GM23338 (cell line): ENCODE measurements at regions not wholly inside any gene's neighbourhood (a gene's known extent, or its start where the extent isn't known, plus 50 kb on each side); places are given as distances from the start of the nearest gene placed in this dataset.
A peak's percentile ranks its signal among the peaks of the same experiment; 100 is the strongest.

Experiments
- ATAC-seq: fragments of 200-7000 bp; cut with Tn5 transposase; 3 replicates; pipeline ENCODE4 v1.9.1; 2020
- DNase-seq: peaks from one replicate; pipeline ENCODE4 v3.0.0-alpha.2; 2015; ENCODE audit warnings: low spot score
- H2AFZ ChIP-seq: fragments of 200-600 bp; sonication (generic); 2 replicates; pipeline ENCODE4 v1.8.0; 2016; ENCODE audit warnings: antibody characterized with exemption, mild to moderate bottlenecking, moderate library complexity
- H3F3A ChIP-seq: fragments of 200-600 bp; sonication (generic); replicated peaks from 2 replicates; pipeline ENCODE4 v1.8.0; 2017; ENCODE audit warnings: antibody characterized with exemption, mixed run types, low read depth
- H3K27ac ChIP-seq: fragments of 200-600 bp; sonication (generic); 2 replicates; pipeline ENCODE4 v1.6.1; 2016; ENCODE audit warnings: low read depth
- H3K27me3 ChIP-seq: fragments of 200-600 bp; sonication (generic); 2 replicates; pipeline ENCODE4 v1.8.0; 2016; ENCODE audit warnings: mild to moderate bottlenecking, mixed run types, moderate library complexity; ENCODE audit not compliant: insufficient read depth
- H3K36me3 ChIP-seq: fragments of 200-600 bp; sonication (generic); 2 replicates; pipeline ENCODE4 v1.8.0; 2016; ENCODE audit warnings: mild to moderate bottlenecking; ENCODE audit not compliant: insufficient read depth
- H3K4me1 ChIP-seq: fragments of 200-600 bp; sonication (generic); 2 replicates; pipeline ENCODE4 v1.8.0; 2016; ENCODE audit warnings: mild to moderate bottlenecking, moderate library complexity; ENCODE audit not compliant: insufficient read depth
- H3K4me2 ChIP-seq: fragments of 200-600 bp; sonication (generic); 2 replicates; pipeline ENCODE4 v1.7.1; 2017; ENCODE audit warnings: mixed run types
- H3K4me3 ChIP-seq: fragments of 200-600 bp; sonication (generic); 2 replicates; pipeline ENCODE4 v1.6.1; 2016; ENCODE audit warnings: mixed run types
- H3K79me2 ChIP-seq: fragments of 200-600 bp; sonication (generic); replicated peaks from 2 replicates; pipeline ENCODE4 v1.8.0; 2017; ENCODE audit warnings: mild to moderate bottlenecking; ENCODE audit not compliant: insufficient read depth
- H3K9me2 ChIP-seq: fragments of 200-600 bp; sonication (generic); 2 replicates; pipeline ENCODE4 v1.8.0; 2017; ENCODE audit not compliant: insufficient read depth
- H4K20me1 ChIP-seq: fragments of 200-600 bp; sonication (generic); replicated peaks from 2 replicates; pipeline ENCODE4 v1.8.0; 2017; ENCODE audit warnings: mild to moderate bottlenecking; ENCODE audit not compliant: insufficient read depth
- H3K27ac Mint-ChIP-seq: 2 replicates; pipeline ENCODE4 v1.8.0; 2020; ENCODE audit warnings: inconsistent platforms, mild to moderate bottlenecking, moderate library complexity, mixed read lengths
- H3K27me3 Mint-ChIP-seq: 3 replicates; pipeline ENCODE4 v1.8.0; 2022; ENCODE audit warnings: low read depth, mild to moderate bottlenecking, moderate library complexity, mixed read lengths, inconsistent platforms; ENCODE audit not compliant: insufficient read depth, poor library complexity
- H3K36me3 Mint-ChIP-seq: 3 replicates; pipeline ENCODE4 v1.8.0; 2021; ENCODE audit warnings: low read depth, mild to moderate bottlenecking, inconsistent platforms, moderate library complexity, mixed read lengths
- H3K4me1 Mint-ChIP-seq: 3 replicates; pipeline ENCODE4 v1.8.0; 2020; ENCODE audit warnings: mild to moderate bottlenecking, inconsistent platforms, mixed read lengths
- H3K4me3 Mint-ChIP-seq: 3 replicates; pipeline ENCODE4 v1.8.0; 2021; ENCODE audit warnings: moderate library complexity, mild to moderate bottlenecking, inconsistent platforms, mixed read lengths
- H3K9me3 Mint-ChIP-seq: 3 replicates; pipeline ENCODE4 v1.8.0; 2020; ENCODE audit warnings: moderate library complexity, mild to moderate bottlenecking, inconsistent platforms, mixed read lengths
- CREB1 ChIP-seq: fragments of 250-450 bp; sonication (Bioruptor Pico); IDR thresholded peaks from 2 replicates; pipeline ENCODE4 v1.5.0; 2020; ENCODE audit warnings: low read depth, mild to moderate bottlenecking, moderate library complexity
- EZH2phosphoT487 ChIP-seq: fragments of 200-600 bp; sonication (generic); IDR thresholded peaks from one replicate; pipeline ENCODE4 v1.8.1; 2018; ENCODE audit warnings: antibody characterized with exemption; ENCODE audit not compliant: unreplicated experiment
- NANOG ChIP-seq: IDR thresholded peaks from 2 replicates; pipeline ENCODE4 v1.6.1; 2016; ENCODE audit warnings: antibody characterized with exemption, borderline replicate concordance
- POLR2AphosphoS5 ChIP-seq: IDR thresholded peaks from 2 replicates; pipeline ENCODE4 v1.6.1; 2016; ENCODE audit warnings: antibody characterized with exemption, low read depth
- STAT1 ChIP-seq: IDR thresholded peaks from one replicate; pipeline ENCODE4 v1.6.1; 2016; ENCODE audit warnings: antibody characterized with exemption; ENCODE audit not compliant: unreplicated experiment
- ZNF114 ChIP-seq: fragments of 250-450 bp; sonication (Bioruptor Pico); IDR thresholded peaks from 2 replicates; pipeline ENCODE4 v1.5.0; 2020; ENCODE audit warnings: mild to moderate bottlenecking, moderate library complexity
- TF ChIP-seq, protein P1 (sequence below): IDR thresholded peaks from one replicate; pipeline ENCODE4 v1.6.1; 2018; ENCODE audit warnings: antibody characterized with exemption; ENCODE audit not compliant: unreplicated experiment
- TF ChIP-seq, protein P2 (sequence below): IDR thresholded peaks from 2 replicates; pipeline ENCODE4 v1.6.1; 2016; ENCODE audit warnings: antibody characterized with exemption
- TF ChIP-seq, protein P3 (sequence below): fragments of 250-450 bp; sonication (Bioruptor Pico); IDR thresholded peaks from 2 replicates; pipeline ENCODE4 v1.5.0; 2020; ENCODE audit warnings: mild to moderate bottlenecking, moderate library complexity

DNA sequence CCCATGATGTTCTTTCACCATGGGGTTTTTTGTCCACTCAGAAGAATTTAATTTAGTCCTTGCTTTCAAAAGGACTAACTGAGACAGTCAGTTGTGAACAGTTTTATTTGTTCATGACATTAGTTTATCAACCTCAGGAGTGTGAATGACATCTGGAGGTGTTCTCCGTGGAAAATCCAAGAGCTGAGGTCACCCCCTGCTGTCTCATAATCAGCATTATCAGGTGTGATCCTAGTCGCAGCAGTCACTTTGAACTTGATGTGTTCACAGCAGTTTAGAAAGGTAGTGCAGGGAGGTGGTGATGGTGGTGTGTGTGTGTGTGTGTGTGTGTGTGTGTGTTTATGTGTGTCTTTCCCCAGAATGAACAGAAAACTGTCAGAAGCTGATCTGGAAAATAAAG, 1760.8 kb upstream of the PCDH10 start:
- no peaks in the 10 kb centered on the region for H3K36me3 ChIP-seq
- no peak overlapping the region for H3K4me3 ChIP-seq
- Mint-ChIP-seq H3K27ac (peak overlapping the region; percentile 48; the same call in 1 of the 2 replicates), H3K4me3 (no peak overlapping the region), H3K27me3 (no peaks in the 10 kb centered on the region), H3K9me3 (peaks cover 12% of the 10 kb centered on the region; the same call in 2 of the 3 replicates), H3K4me1 (no peaks in the 10 kb centered on the region), H3K36me3 (no peaks in the 10 kb centered on the region; the same call in 2 of the 3 replicates)
- ATAC-seq: no peak
- H2AFZ ChIP-seq: no peak overlapping the region
- TF ChIP-seq STAT1 (no peak), CREB1 (CRISPR knock-in tag) (no peak), EZH2phosphoT487 (no peak), ZNF114 (CRISPR knock-in tag) (no peak)
- TF ChIP-seq, protein P1, sequence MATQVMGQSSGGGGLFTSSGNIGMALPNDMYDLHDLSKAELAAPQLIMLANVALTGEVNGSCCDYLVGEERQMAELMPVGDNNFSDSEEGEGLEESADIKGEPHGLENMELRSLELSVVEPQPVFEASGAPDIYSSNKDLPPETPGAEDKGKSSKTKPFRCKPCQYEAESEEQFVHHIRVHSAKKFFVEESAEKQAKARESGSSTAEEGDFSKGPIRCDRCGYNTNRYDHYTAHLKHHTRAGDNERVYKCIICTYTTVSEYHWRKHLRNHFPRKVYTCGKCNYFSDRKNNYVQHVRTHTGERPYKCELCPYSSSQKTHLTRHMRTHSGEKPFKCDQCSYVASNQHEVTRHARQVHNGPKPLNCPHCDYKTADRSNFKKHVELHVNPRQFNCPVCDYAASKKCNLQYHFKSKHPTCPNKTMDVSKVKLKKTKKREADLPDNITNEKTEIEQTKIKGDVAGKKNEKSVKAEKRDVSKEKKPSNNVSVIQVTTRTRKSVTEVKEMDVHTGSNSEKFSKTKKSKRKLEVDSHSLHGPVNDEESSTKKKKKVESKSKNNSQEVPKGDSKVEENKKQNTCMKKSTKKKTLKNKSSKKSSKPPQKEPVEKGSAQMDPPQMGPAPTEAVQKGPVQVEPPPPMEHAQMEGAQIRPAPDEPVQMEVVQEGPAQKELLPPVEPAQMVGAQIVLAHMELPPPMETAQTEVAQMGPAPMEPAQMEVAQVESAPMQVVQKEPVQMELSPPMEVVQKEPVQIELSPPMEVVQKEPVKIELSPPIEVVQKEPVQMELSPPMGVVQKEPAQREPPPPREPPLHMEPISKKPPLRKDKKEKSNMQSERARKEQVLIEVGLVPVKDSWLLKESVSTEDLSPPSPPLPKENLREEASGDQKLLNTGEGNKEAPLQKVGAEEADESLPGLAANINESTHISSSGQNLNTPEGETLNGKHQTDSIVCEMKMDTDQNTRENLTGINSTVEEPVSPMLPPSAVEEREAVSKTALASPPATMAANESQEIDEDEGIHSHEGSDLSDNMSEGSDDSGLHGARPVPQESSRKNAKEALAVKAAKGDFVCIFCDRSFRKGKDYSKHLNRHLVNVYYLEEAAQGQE: no peak
- TF ChIP-seq, protein P2, sequence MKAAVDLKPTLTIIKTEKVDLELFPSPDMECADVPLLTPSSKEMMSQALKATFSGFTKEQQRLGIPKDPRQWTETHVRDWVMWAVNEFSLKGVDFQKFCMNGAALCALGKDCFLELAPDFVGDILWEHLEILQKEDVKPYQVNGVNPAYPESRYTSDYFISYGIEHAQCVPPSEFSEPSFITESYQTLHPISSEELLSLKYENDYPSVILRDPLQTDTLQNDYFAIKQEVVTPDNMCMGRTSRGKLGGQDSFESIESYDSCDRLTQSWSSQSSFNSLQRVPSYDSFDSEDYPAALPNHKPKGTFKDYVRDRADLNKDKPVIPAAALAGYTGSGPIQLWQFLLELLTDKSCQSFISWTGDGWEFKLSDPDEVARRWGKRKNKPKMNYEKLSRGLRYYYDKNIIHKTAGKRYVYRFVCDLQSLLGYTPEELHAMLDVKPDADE: no peak
- H3K9me2 ChIP-seq: peaks cover 17% of the 10 kb centered on the region; the same call in 1 of the 2 replicates
- no peaks in the 10 kb centered on the region for H3F3A ChIP-seq
- H3K27me3 ChIP-seq: no peaks in the 10 kb centered on the region
- no peaks in the 10 kb centered on the region for H3K79me2 ChIP-seq
- no peak overlapping the region for H3K4me2 ChIP-seq
- no peak for DNase-seq
- H4K20me1 ChIP-seq: no peaks in the 10 kb centered on the region
- H3K4me1 ChIP-seq: no peaks in the 10 kb centered on the region
- H3K27ac ChIP-seq: no peak overlapping the region

DNA sequence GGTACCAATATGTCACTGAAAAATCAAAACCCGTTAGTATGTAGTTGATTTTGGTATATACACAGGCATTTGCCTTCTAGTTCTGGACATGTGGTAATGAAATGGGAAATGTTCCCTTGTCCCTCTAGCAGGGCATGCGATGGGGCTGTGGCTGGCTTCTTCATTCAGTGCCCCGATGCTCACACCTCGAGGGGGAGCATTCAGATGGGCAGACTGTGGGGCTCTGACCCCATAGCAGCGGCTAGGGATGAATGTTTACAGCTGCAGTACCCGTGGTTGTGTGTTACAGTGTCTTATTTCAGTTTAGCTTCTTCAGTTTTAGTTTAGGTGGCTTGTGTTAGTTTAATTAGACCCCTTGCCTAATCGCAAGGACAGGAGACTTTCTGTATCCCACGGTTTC, 1741.0 kb upstream of the PCDH10 start:
- H3K4me1 Mint-ChIP-seq: no peaks in the 10 kb centered on the region
- H3K9me3 Mint-ChIP-seq: peaks cover 13% of the 10 kb centered on the region
- H3K9me2 ChIP-seq: no peaks in the 10 kb centered on the region
- H3K27ac ChIP-seq: no peak overlapping the region
- H3K4me3 Mint-ChIP-seq: no peak overlapping the region
- H3K79me2 ChIP-seq: no peaks in the 10 kb centered on the region
- ATAC-seq: no peak
- no peaks in the 10 kb centered on the region for H3K27me3 ChIP-seq
- H3F3A ChIP-seq: no peaks in the 10 kb centered on the region
- H3K4me2 ChIP-seq: no peak overlapping the region
- no peaks in the 10 kb centered on the region for H3K4me1 ChIP-seq
- DNase-seq: no peak
- no peaks in the 10 kb centered on the region for H4K20me1 ChIP-seq
- H2AFZ ChIP-seq: no peak overlapping the region
- H3K4me3 ChIP-seq: no peak overlapping the region
- peaks cover 11% of the 10 kb centered on the region; the same call in 2 of the 3 replicates for H3K36me3 Mint-ChIP-seq
- TF ChIP-seq NANOG: no peak
- TF ChIP-seq, protein P3, sequence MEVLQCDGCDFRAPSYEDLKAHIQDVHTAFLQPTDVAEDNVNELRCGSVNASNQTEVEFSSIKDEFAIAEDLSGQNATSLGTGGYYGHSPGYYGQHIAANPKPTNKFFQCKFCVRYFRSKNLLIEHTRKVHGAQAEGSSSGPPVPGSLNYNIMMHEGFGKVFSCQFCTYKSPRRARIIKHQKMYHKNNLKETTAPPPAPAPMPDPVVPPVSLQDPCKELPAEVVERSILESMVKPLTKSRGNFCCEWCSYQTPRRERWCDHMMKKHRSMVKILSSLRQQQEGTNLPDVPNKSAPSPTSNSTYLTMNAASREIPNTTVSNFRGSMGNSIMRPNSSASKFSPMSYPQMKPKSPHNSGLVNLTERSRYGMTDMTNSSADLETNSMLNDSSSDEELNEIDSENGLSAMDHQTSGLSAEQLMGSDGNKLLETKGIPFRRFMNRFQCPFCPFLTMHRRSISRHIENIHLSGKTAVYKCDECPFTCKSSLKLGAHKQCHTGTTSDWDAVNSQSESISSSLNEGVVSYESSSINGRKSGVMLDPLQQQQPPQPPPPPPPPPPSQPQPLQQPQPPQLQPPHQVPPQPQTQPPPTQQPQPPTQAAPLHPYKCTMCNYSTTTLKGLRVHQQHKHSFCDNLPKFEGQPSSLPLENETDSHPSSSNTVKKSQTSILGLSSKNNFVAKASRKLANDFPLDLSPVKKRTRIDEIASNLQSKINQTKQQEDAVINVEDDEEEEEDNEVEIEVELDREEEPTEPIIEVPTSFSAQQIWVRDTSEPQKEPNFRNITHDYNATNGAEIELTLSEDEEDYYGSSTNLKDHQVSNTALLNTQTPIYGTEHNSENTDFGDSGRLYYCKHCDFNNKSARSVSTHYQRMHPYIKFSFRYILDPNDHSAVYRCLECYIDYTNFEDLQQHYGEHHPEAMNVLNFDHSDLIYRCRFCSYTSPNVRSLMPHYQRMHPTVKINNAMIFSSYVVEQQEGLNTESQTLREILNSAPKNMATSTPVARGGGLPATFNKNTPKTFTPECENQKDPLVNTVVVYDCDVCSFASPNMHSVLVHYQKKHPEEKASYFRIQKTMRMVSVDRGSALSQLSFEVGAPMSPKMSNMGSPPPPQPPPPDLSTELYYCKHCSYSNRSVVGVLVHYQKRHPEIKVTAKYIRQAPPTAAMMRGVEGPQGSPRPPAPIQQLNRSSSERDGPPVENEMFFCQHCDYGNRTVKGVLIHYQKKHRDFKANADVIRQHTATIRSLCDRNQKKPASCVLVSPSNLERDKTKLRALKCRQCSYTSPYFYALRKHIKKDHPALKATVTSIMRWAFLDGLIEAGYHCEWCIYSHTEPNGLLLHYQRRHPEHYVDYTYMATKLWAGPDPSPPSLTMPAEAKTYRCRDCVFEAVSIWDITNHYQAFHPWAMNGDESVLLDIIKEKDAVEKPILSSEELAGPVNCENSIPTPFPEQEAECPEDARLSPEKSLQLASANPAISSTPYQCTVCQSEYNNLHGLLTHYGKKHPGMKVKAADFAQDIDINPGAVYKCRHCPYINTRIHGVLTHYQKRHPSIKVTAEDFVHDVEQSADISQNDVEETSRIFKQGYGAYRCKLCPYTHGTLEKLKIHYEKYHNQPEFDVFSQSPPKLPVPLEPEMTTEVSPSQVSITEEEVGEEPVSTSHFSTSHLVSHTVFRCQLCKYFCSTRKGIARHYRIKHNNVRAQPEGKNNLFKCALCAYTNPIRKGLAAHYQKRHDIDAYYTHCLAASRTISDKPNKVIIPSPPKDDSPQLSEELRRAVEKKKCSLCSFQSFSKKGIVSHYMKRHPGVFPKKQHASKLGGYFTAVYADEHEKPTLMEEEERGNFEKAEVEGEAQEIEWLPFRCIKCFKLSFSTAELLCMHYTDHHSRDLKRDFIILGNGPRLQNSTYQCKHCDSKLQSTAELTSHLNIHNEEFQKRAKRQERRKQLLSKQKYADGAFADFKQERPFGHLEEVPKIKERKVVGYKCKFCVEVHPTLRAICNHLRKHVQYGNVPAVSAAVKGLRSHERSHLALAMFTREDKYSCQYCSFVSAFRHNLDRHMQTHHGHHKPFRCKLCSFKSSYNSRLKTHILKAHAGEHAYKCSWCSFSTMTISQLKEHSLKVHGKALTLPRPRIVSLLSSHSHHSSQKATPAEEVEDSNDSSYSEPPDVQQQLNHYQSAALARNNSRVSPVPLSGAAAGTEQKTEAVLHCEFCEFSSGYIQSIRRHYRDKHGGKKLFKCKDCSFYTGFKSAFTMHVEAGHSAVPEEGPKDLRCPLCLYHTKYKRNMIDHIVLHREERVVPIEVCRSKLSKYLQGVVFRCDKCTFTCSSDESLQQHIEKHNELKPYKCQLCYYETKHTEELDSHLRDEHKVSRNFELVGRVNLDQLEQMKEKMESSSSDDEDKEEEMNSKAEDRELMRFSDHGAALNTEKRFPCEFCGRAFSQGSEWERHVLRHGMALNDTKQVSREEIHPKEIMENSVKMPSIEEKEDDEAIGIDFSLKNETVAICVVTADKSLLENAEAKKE (CRISPR knock-in tag): no peak
- TF ChIP-seq POLR2AphosphoS5: no peak
- TF ChIP-seq ZNF114 (CRISPR knock-in tag): no peak
- no peak for TF ChIP-seq CREB1 (CRISPR knock-in tag)
- no peaks in the 10 kb centered on the region for H3K36me3 ChIP-seq
- H3K27me3 Mint-ChIP-seq: peaks cover 1% of the 10 kb centered on the region
- no peak overlapping the region for H3K27ac Mint-ChIP-seq
